ENCODE measurements at regions not wholly inside any gene's neighbourhood (a gene's known extent, or its start where the extent isn't known, plus 50 kb on each side); places are given as distances from the start of the nearest gene placed in this dataset.

- TF ChIP-seq CTCF (IDR thresholded peaks at IDR 0.05): no peak
- no peak for TF ChIP-seq SP1 (CRISPR knock-in tag; conservative IDR thresholded peaks at IDR 0.05)
- no peak for TF ChIP-seq PRDM15 (CRISPR knock-in tag; IDR thresholded peaks at IDR 0.05)
- TF ChIP-seq ESRRA (CRISPR knock-in tag; IDR thresholded peaks at IDR 0.05; ENCODE audit: borderline replicate concordance): no peak
- no peak for TF ChIP-seq STAT6 (CRISPR knock-in tag; conservative IDR thresholded peaks at IDR 0.05; ENCODE audit: low read depth)
- TF ChIP-seq MYBL2 (CRISPR knock-in tag; IDR thresholded peaks at IDR 0.05): no peak
- TF ChIP-seq, protein P1, sequence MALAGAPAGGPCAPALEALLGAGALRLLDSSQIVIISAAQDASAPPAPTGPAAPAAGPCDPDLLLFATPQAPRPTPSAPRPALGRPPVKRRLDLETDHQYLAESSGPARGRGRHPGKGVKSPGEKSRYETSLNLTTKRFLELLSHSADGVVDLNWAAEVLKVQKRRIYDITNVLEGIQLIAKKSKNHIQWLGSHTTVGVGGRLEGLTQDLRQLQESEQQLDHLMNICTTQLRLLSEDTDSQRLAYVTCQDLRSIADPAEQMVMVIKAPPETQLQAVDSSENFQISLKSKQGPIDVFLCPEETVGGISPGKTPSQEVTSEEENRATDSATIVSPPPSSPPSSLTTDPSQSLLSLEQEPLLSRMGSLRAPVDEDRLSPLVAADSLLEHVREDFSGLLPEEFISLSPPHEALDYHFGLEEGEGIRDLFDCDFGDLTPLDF (CRISPR knock-in tag; IDR thresholded peaks at IDR 0.05): no peak
- TF ChIP-seq SOX15 (CRISPR knock-in tag; IDR thresholded peaks at IDR 0.05): no peak
- TF ChIP-seq, protein P2, sequence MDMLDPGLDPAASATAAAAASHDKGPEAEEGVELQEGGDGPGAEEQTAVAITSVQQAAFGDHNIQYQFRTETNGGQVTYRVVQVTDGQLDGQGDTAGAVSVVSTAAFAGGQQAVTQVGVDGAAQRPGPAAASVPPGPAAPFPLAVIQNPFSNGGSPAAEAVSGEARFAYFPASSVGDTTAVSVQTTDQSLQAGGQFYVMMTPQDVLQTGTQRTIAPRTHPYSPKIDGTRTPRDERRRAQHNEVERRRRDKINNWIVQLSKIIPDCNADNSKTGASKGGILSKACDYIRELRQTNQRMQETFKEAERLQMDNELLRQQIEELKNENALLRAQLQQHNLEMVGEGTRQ (CRISPR knock-in tag; IDR thresholded peaks at IDR 0.05): no peak
- TF ChIP-seq, protein P3, sequence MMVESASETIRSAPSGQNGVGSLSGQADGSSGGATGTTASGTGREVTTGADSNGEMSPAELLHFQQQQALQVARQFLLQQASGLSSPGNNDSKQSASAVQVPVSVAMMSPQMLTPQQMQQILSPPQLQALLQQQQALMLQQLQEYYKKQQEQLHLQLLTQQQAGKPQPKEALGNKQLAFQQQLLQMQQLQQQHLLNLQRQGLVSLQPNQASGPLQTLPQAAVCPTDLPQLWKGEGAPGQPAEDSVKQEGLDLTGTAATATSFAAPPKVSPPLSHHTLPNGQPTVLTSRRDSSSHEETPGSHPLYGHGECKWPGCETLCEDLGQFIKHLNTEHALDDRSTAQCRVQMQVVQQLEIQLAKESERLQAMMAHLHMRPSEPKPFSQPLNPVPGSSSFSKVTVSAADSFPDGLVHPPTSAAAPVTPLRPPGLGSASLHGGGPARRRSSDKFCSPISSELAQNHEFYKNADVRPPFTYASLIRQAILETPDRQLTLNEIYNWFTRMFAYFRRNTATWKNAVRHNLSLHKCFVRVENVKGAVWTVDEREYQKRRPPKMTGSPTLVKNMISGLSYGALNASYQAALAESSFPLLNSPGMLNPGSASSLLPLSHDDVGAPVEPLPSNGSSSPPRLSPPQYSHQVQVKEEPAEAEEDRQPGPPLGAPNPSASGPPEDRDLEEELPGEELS (CRISPR knock-in tag; IDR thresholded peaks at IDR 0.05): no peak
- TF ChIP-seq RORB (CRISPR knock-in tag; IDR thresholded peaks at IDR 0.05): no peak
- no peak for TF ChIP-seq IRF1 (CRISPR knock-in tag; IDR thresholded peaks at IDR 0.05)
- TF ChIP-seq ATF1 (CRISPR knock-in tag; IDR thresholded peaks at IDR 0.05): no peak
- no peak for TF ChIP-seq ZNF219 (CRISPR knock-in tag; IDR thresholded peaks at IDR 0.05; ENCODE audit: borderline replicate concordance)
Observed at GRCh38 chr1:90161625-90162024, 166.7 kb downstream of the ZNF326 start.

All from WTC11 (cell line).